GM06990 (cell line): ENCODE measurements at regions not wholly inside any gene's neighbourhood (a gene's known extent, or its start where the extent isn't known, plus 50 kb on each side); places are given as distances from the start of the nearest gene placed in this dataset.
"Not testable (repeated sequence)": the region's sequence is repeated elsewhere in the genome, so short reads cannot be mapped to it uniquely, and the experiment has no call there.

ENCODE experiments used
- DNase-seq: peaks from one replicate; pipeline ENCODE4 v3.0.0-alpha.2; 2011; ENCODE audit not compliant: insufficient read length; ENCODE audit errors: extremely low read depth
- H3K27me3 ChIP-seq: replicated peaks from 2 replicates; pipeline ENCODE4 v1.6.0; 2011; ENCODE audit warnings: low read length; ENCODE audit not compliant: control insufficient read depth, insufficient read depth
- H3K36me3 ChIP-seq: 2 replicates; pipeline ENCODE4 v1.5.1; 2011; ENCODE audit warnings: low read length; ENCODE audit not compliant: control insufficient read depth, insufficient read depth
- H3K4me3 ChIP-seq: replicated peaks from 2 replicates; pipeline ENCODE4 v1.5.1; 2011; ENCODE audit warnings: low read depth, mild to moderate bottlenecking, control low read depth, low read length
- TF ChIP-seq, protein P1 (sequence below): IDR thresholded peaks from 2 replicates; pipeline ENCODE4 v1.5.1; 2011; ENCODE audit warnings: low read length, control low read depth, mild to moderate bottlenecking, inconsistent platforms; ENCODE audit not compliant: insufficient read depth, poor library complexity, severe bottlenecking

GRCh38 chr1:163477276-163477830 lies 155.6 kb downstream of the NUF2 start:
- Histone ChIP-seq H3K27me3 (no peaks in the 10 kb centered on the region), H3K4me3 (no peak overlapping the region), H3K36me3 (no peaks in the 10 kb centered on the region)
- TF ChIP-seq, protein P1, sequence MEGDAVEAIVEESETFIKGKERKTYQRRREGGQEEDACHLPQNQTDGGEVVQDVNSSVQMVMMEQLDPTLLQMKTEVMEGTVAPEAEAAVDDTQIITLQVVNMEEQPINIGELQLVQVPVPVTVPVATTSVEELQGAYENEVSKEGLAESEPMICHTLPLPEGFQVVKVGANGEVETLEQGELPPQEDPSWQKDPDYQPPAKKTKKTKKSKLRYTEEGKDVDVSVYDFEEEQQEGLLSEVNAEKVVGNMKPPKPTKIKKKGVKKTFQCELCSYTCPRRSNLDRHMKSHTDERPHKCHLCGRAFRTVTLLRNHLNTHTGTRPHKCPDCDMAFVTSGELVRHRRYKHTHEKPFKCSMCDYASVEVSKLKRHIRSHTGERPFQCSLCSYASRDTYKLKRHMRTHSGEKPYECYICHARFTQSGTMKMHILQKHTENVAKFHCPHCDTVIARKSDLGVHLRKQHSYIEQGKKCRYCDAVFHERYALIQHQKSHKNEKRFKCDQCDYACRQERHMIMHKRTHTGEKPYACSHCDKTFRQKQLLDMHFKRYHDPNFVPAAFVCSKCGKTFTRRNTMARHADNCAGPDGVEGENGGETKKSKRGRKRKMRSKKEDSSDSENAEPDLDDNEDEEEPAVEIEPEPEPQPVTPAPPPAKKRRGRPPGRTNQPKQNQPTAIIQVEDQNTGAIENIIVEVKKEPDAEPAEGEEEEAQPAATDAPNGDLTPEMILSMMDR = no peak
- DNase-seq = no peak

GRCh38 chr1:163498391-163499330 lies 176.9 kb downstream of the NUF2 start:
- not testable (repeated sequence) for H3K36me3 ChIP-seq, H3K4me3 ChIP-seq, H3K27me3 ChIP-seq, DNase-seq

DNA sequence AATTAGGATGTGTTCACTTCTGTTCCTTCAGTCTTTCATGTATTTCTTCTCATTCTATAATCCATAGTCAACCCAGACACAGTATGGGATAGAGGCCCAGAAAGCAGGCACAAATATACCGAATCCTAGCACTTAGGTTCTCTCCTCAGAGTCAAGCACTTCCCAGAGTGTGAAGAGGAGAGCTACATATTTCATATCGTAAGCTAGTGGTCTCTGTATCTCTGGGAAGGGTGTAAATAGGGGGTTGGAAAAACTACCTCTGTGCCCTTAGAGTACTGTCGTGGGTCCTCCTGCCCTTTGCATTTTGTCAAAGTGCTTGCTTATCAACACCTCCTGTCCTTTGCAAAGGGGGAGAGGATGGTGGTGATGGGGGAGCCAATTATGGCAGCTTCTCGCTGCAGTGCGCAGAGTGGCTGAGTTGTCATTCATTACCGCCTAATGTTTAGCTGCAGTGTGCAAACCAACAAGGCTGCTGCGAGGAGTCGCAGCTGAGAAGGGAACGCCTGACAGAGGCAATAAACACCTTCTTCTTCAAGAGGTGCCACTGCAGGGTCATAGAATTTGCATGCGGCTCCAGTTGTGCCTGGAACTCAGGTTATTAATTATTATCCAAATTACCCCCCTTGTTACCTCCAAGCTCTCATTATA lies 182.7 kb downstream of the NUF2 start:
- DNase-seq = no peak
- Histone ChIP-seq H3K36me3 (no peaks in the 10 kb centered on the region), H3K27me3 (no peaks in the 10 kb centered on the region), H3K4me3 (no peak overlapping the region)
- TF ChIP-seq, protein P1 = no peak

- TF ChIP-seq, protein P1 = no peak
- no peaks in the 10 kb centered on the region for H3K27me3 ChIP-seq
- no peak for DNase-seq
Measured at GRCh38 chr1:163509114-163509513, 187.4 kb downstream of the NUF2 start.

DNA sequence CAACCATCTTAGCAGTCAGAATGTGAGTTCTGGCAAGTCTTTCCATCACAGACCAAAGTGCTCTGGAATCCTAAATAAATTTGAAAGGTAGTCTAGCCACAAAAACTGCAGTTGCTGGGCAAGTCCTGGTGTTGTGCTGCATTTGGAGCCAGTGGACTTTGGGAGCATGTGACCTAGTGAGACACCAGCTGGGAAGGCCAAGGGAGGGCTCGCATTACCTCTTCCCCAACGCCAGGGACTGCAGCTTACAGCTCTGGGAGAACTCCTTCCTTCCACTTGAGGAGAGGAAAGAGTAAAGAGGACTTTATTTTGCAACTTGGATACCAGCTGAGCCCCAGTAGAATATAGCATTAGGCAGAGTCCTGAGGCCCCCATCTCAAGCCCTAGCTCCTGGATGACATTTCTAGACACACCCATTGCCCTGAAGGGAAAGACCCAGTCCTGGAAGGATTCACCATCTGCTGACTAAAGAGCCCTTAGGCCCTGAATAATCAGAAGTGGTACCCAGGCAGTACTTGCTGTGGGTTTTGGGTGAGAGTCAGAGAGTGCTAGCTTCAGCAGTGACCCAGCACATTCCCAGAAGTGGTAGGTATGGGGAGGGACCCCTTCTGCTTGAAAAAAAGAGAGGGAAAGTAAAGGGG lies 190.7 kb downstream of the NUF2 start:
- TF ChIP-seq, protein P1 = no peak

More at GRCh38 chr1:163509114-163509513, 187.4 kb downstream of the NUF2 start:
- Histone ChIP-seq H3K36me3 (no peaks in the 10 kb centered on the region), H3K4me3 (no peak overlapping the region)

More for the DNA sequence above, 190.7 kb downstream of the NUF2 start:
- no peak for DNase-seq
- H3K27me3 ChIP-seq = no peaks in the 10 kb centered on the region
- H3K4me3 ChIP-seq = no peak overlapping the region
- H3K36me3 ChIP-seq = no peaks in the 10 kb centered on the region
